OCI-LY1 (cell line): ENCODE measurements at regions not wholly inside any gene's neighbourhood (a gene's known extent, or its start where the extent isn't known, plus 50 kb on each side); places are given as distances from the start of the nearest gene placed in this dataset.

Experiments used
- H2AFZ ChIP-seq: fragments of 200-600 bp; sonication (generic), shearing (Covaris generic); 2 replicates; pipeline ENCODE4 v1.6.0; 2014; ENCODE audit warnings: antibody characterized with exemption, mild to moderate bottlenecking, low read length
- H3F3A ChIP-seq: fragments of 200-600 bp; sonication (generic), shearing (Covaris generic); 2 replicates; pipeline ENCODE4 v1.6.0; 2014; ENCODE audit warnings: mild to moderate bottlenecking, antibody characterized with exemption, low read length, moderate library complexity; ENCODE audit not compliant: insufficient read depth
- H3K27ac ChIP-seq: fragments of 200-600 bp; sonication (generic); 2 replicates; pipeline ENCODE4 v1.5.1; 2014; ENCODE audit warnings: low read length, mixed run types, mild to moderate bottlenecking, low read depth; ENCODE audit not compliant: poor library complexity, severe bottlenecking
- H3K27me3 ChIP-seq: fragments of 200-600 bp; sonication (generic); 2 replicates; pipeline ENCODE4 v1.6.0; 2014; ENCODE audit warnings: antibody characterized with exemption, mild to moderate bottlenecking, low read length, moderate library complexity; ENCODE audit not compliant: insufficient read depth
- H3K36me3 ChIP-seq: fragments of 200-600 bp; sonication (generic); 2 replicates; pipeline ENCODE4 v1.6.1; 2014; ENCODE audit warnings: mild to moderate bottlenecking, antibody characterized with exemption, low read length, moderate library complexity, mixed read lengths; ENCODE audit not compliant: insufficient read depth
- H3K4me1 ChIP-seq: fragments of 200-600 bp; sonication (generic); 2 replicates; pipeline ENCODE4 v1.5.1; 2014; ENCODE audit warnings: mild to moderate bottlenecking, low read length, moderate library complexity; ENCODE audit not compliant: insufficient read depth, severe bottlenecking
- H3K4me2 ChIP-seq: fragments of 200-600 bp; sonication (generic), shearing (Covaris generic); 2 replicates; pipeline ENCODE4 v1.6.1; 2014; ENCODE audit warnings: low read length
- H3K4me3 ChIP-seq: fragments of 200-600 bp; sonication (generic); 2 replicates; pipeline ENCODE4 v1.5.1; 2014; ENCODE audit warnings: low read length, low read depth, mild to moderate bottlenecking, mixed read lengths; ENCODE audit not compliant: poor library complexity, severe bottlenecking
- H3K79me2 ChIP-seq: fragments of 200-600 bp; shearing (Covaris generic); 2 replicates; pipeline ENCODE4 v1.6.1; 2016; ENCODE audit warnings: mixed run types, low read length, mixed read lengths; ENCODE audit not compliant: insufficient read depth
- H3K9ac ChIP-seq: fragments of 200-600 bp; sonication (generic), shearing (Covaris generic); 2 replicates; pipeline ENCODE4 v1.6.1; 2014; ENCODE audit warnings: mild to moderate bottlenecking, low read length, mixed read lengths
- H3K9me2 ChIP-seq: fragments of 200-600 bp; sonication (generic), shearing (Covaris generic); 2 replicates; pipeline ENCODE4 v1.6.1; 2014; ENCODE audit warnings: low read depth, mild to moderate bottlenecking, low read length, mixed read lengths
- H3K9me3 ChIP-seq: fragments of 200-600 bp; shearing (Covaris generic); 2 replicates; pipeline ENCODE4 v1.6.1; 2014; ENCODE audit warnings: low read length, mixed read lengths
- H4K20me1 ChIP-seq: fragments of 200-600 bp; sonication (generic), shearing (Covaris generic); 2 replicates; pipeline ENCODE4 v1.6.0; 2016; ENCODE audit warnings: mild to moderate bottlenecking, low read length; ENCODE audit not compliant: insufficient read depth
- CTCF ChIP-seq: fragments of 200-600 bp; sonication (generic), shearing (Covaris generic); IDR thresholded peaks from 2 replicates; pipeline ENCODE4 v1.5.1; 2017; ENCODE audit warnings: mild to moderate bottlenecking, antibody characterized with exemption, low read length, moderate library complexity, mixed read lengths
- EZH2 ChIP-seq: fragments of 200-600 bp; sonication (generic), shearing (Covaris generic); IDR thresholded peaks from 2 replicates; pipeline ENCODE4 v1.8.0; 2017; ENCODE audit warnings: borderline replicate concordance, mixed run types, mild to moderate bottlenecking, antibody characterized with exemption, low read length, moderate library complexity, mixed read lengths

DNA sequence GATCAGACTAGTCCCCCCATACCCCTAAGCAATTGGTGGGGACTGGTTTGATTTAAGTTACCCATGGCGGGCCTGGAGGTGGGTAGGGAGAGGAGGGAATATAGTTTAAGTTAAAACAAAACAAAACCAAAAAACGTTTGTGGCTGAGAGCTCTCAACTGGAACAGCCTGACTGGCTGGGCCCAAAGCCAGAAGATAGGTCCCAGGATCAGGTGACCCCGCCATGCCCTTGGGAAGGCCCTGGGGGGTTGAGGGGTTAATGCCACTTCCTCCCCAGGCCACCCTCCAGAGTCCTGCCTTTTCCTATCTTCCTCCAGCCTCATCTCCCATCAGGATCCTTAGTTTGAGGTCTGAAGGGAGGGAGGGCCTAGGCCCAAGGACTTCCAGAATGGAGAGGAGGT lies 82.3 kb upstream of the LHX1 start:
- no peaks in the 10 kb centered on the region for H4K20me1 ChIP-seq
- H3K9me2 ChIP-seq: no peaks in the 10 kb centered on the region
- no peaks in the 10 kb centered on the region for H3K4me1 ChIP-seq
- no peak overlapping the region for H3K4me3 ChIP-seq
- H3K9ac ChIP-seq: no peak overlapping the region
- H3F3A ChIP-seq: no peaks in the 10 kb centered on the region
- no peak overlapping the region for H3K27ac ChIP-seq
- H3K36me3 ChIP-seq: no peaks in the 10 kb centered on the region
- H3K79me2 ChIP-seq: no peaks in the 10 kb centered on the region
- H3K9me3 ChIP-seq: no peaks in the 10 kb centered on the region
- H3K27me3 ChIP-seq: no peaks in the 10 kb centered on the region
- no peak for TF ChIP-seq CTCF
- no peak for TF ChIP-seq EZH2
- no peak overlapping the region for H3K4me2 ChIP-seq
- H2AFZ ChIP-seq: no peak overlapping the region

DNA sequence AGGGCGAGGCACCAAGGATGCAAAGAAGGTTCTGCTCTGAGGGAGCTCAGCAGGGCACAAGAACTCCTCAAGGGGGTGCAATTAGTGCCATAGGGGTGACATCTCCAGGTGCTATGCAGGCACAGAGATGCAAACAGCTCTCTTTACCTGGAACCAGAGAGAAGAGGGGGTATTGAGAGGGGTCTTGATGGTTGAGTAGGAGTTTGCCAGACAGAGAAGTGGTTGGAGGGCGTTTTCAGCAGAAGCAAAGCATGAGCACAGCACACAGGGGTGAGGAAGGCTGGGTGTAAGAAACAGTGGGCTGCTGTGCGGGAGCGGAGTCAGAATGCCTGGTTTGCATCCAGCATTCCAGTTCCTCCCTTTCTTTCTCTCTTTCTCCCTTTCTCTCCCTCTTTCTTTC lies 81.8 kb upstream of the LHX1 start:
- Histone ChIP-seq H3F3A (no peaks in the 10 kb centered on the region), H3K4me2 (no peak overlapping the region), H3K79me2 (no peaks in the 10 kb centered on the region), H3K9ac (no peak overlapping the region), H3K9me3 (no peaks in the 10 kb centered on the region), H3K9me2 (no peaks in the 10 kb centered on the region), H3K27me3 (no peaks in the 10 kb centered on the region), H3K4me1 (no peaks in the 10 kb centered on the region), H3K27ac (no peak overlapping the region), H3K36me3 (no peaks in the 10 kb centered on the region), H4K20me1 (no peaks in the 10 kb centered on the region), H3K4me3 (no peak overlapping the region), H2AFZ (no peak overlapping the region)
- no peak for TF ChIP-seq CTCF
- no peak for TF ChIP-seq EZH2

GRCh38 chr17:36856222-36856621 lies 81.1 kb upstream of the LHX1 start:
- Histone ChIP-seq H3K9me3 (no peaks in the 10 kb centered on the region), H3K27me3 (no peaks in the 10 kb centered on the region; the same call in 1 of the 2 replicates), H3K9me2 (no peaks in the 10 kb centered on the region), H3K27ac (no peak overlapping the region), H4K20me1 (no peaks in the 10 kb centered on the region), H3K79me2 (no peaks in the 10 kb centered on the region), H3K4me2 (no peak overlapping the region), H3K36me3 (no peaks in the 10 kb centered on the region), H3K4me1 (no peaks in the 10 kb centered on the region), H3F3A (no peaks in the 10 kb centered on the region), H2AFZ (no peak overlapping the region), H3K9ac (no peak overlapping the region), H3K4me3 (no peak overlapping the region)
- TF ChIP-seq CTCF: no peak
